WTC11 (cell line): ENCODE measurements at regions not wholly inside any gene's neighbourhood (a gene's known extent, or its start where the extent isn't known, plus 50 kb on each side); places are given as distances from the start of the nearest gene placed in this dataset.

Experiments
- ATAC-seq: fragments of 200-7000 bp; cut with Tn5 transposase; 2 replicates; pipeline ENCODE4 v1.10.0; 2021; ENCODE audit warnings: mild to moderate bottlenecking, moderate library complexity
- CTCF ChIA-PET: fragments of 300-600 bp; sonication (Branson Sonifier 250); formaldehyde crosslinking; loops from one replicate; lab custom pipeline; 2021; ENCODE audit warnings: antibody characterized with exemption; lab: Charles Lee
- POLR2A ChIA-PET: fragments of 350-600 bp; sonication (Branson Sonifier 250); formaldehyde crosslinking; loops from one replicate; lab custom pipeline; 2021; ENCODE audit warnings: antibody characterized with exemption; lab: Charles Lee
- DNase-seq: peaks from one replicate; pipeline ENCODE4 v3.0.0; 2021; ENCODE audit warnings: low spot score
- H3K27ac Mint-ChIP-seq: 2 replicates; pipeline ENCODE4 v1.8.0; 2021; ENCODE audit warnings: mixed read lengths
- H3K27me3 Mint-ChIP-seq: 2 replicates; pipeline ENCODE4 v1.8.0; 2021; ENCODE audit warnings: low read depth, mild to moderate bottlenecking, moderate library complexity, mixed read lengths
- H3K36me3 Mint-ChIP-seq: 2 replicates; pipeline ENCODE4 v1.8.0; 2021; ENCODE audit warnings: mixed read lengths
- H3K4me1 Mint-ChIP-seq: 2 replicates; pipeline ENCODE4 v1.8.0; 2022; ENCODE audit warnings: mixed read lengths
- H3K4me3 Mint-ChIP-seq: 2 replicates; pipeline ENCODE4 v1.8.0; 2021; ENCODE audit warnings: mild to moderate bottlenecking, moderate library complexity, mixed read lengths
- H3K9me3 Mint-ChIP-seq: 2 replicates; pipeline ENCODE4 v1.8.0; 2021; ENCODE audit warnings: mixed read lengths
- E2F4 ChIP-seq: sonication (generic); formaldehyde crosslinking; IDR thresholded peaks from 2 replicates; pipeline ENCODE4 v1.8.1; 2022; ENCODE audit warnings: low read depth, mild to moderate bottlenecking, moderate library complexity, missing genetic modification reagents, borderline replicate concordance
- EMX1 ChIP-seq: fragments of 250-450 bp; sonication (Bioruptor Pico); IDR thresholded peaks from 2 replicates; pipeline ENCODE4 v1.8.0; 2021; ENCODE audit warnings: mild to moderate bottlenecking
- ESRRA ChIP-seq: sonication (generic); formaldehyde crosslinking; IDR thresholded peaks from 2 replicates; pipeline ENCODE4 v1.8.1; 2022; ENCODE audit warnings: mild to moderate bottlenecking, missing genetic modification reagents, borderline replicate concordance
- ETV6 ChIP-seq: sonication (generic); formaldehyde crosslinking; IDR thresholded peaks from 2 replicates; pipeline ENCODE4 v1.8.1; 2022; ENCODE audit warnings: mild to moderate bottlenecking, missing genetic modification reagents
- FOXP1 ChIP-seq: sonication (generic); formaldehyde crosslinking; IDR thresholded peaks from 2 replicates; pipeline ENCODE4 v1.8.0; 2022; ENCODE audit warnings: missing genetic modification reagents, mild to moderate bottlenecking, moderate library complexity, borderline replicate concordance
- GRHL2 ChIP-seq: fragments of 250-450 bp; sonication (Bioruptor Pico); IDR thresholded peaks from 2 replicates; pipeline ENCODE4 v1.8.0; 2022; ENCODE audit warnings: mild to moderate bottlenecking, moderate library complexity; ENCODE audit not compliant: insufficient replicate concordance, severe bottlenecking
- GTF2I ChIP-seq: fragments of 250-450 bp; sonication (Bioruptor Pico); conservative IDR thresholded peaks from 2 replicates; pipeline ENCODE4 v1.4.0; 2021; ENCODE audit warnings: mild to moderate bottlenecking
- JAZF1 ChIP-seq: fragments of 250-450 bp; sonication (Bioruptor Pico); IDR thresholded peaks from 2 replicates; pipeline ENCODE4 v1.9.0; 2021; ENCODE audit warnings: moderate library complexity, mild to moderate bottlenecking, inconsistent platforms
- JUN ChIP-seq: sonication (generic); formaldehyde crosslinking; IDR thresholded peaks from 2 replicates; pipeline ENCODE4 v1.8.0; 2023; ENCODE audit warnings: mild to moderate bottlenecking, missing genetic modification reagents
- KAT7 ChIP-seq: sonication (generic); formaldehyde crosslinking; IDR thresholded peaks from 2 replicates; pipeline ENCODE4 v1.8.1; 2023; ENCODE audit warnings: missing genetic modification reagents, mild to moderate bottlenecking, borderline replicate concordance
- MAX ChIP-seq: sonication (generic); formaldehyde crosslinking; IDR thresholded peaks from 2 replicates; pipeline ENCODE4 v1.8.0; 2022; ENCODE audit warnings: mild to moderate bottlenecking, missing genetic modification reagents
- NFYB ChIP-seq: sonication (generic); formaldehyde crosslinking; conservative IDR thresholded peaks from 2 replicates; pipeline ENCODE4 v1.8.0; 2022; ENCODE audit warnings: low read depth, missing genetic modification reagents
- NR2C2 ChIP-seq: sonication (generic); formaldehyde crosslinking; IDR thresholded peaks from 2 replicates; pipeline ENCODE4 v1.8.0; 2022; ENCODE audit warnings: mild to moderate bottlenecking, missing genetic modification reagents
- OVOL2 ChIP-seq: fragments of 250-450 bp; sonication (Bioruptor Pico); IDR thresholded peaks from 2 replicates; pipeline ENCODE4 v1.9.0; 2021; ENCODE audit warnings: mild to moderate bottlenecking, borderline replicate concordance
- SMAD3 ChIP-seq: sonication (generic); formaldehyde crosslinking; IDR thresholded peaks from 2 replicates; pipeline ENCODE4 v1.8.0; 2022; ENCODE audit warnings: missing genetic modification reagents, mild to moderate bottlenecking, borderline replicate concordance
- SMAD4 ChIP-seq: sonication (generic); formaldehyde crosslinking; IDR thresholded peaks from 2 replicates; pipeline ENCODE4 v1.8.0; 2022; ENCODE audit warnings: mild to moderate bottlenecking, missing genetic modification reagents
- STAT6 ChIP-seq: sonication (generic); formaldehyde crosslinking; conservative IDR thresholded peaks from 2 replicates; pipeline ENCODE4 v1.8.1; 2023; ENCODE audit warnings: mild to moderate bottlenecking, low read depth, missing genetic modification reagents, moderate library complexity
- TP53 ChIP-seq: sonication (generic); formaldehyde crosslinking; IDR thresholded peaks from 2 replicates; pipeline ENCODE4 v1.8.1; 2023; ENCODE audit warnings: mild to moderate bottlenecking, missing genetic modification reagents
- ZBTB21 ChIP-seq: sonication (generic); formaldehyde crosslinking; IDR thresholded peaks from 2 replicates; pipeline ENCODE4 v1.8.1; 2023; ENCODE audit warnings: mild to moderate bottlenecking, missing genetic modification reagents, borderline replicate concordance
- ZNF219 ChIP-seq: sonication (generic); formaldehyde crosslinking; IDR thresholded peaks from 2 replicates; pipeline ENCODE4 v1.8.0; 2023; ENCODE audit warnings: missing genetic modification reagents, mild to moderate bottlenecking, borderline replicate concordance
- ZNF532 ChIP-seq: fragments of 250-450 bp; sonication (Bioruptor Pico); IDR thresholded peaks from 2 replicates; pipeline ENCODE4 v1.9.0; 2021; ENCODE audit warnings: mild to moderate bottlenecking, borderline replicate concordance
- TF ChIP-seq, protein P1 (sequence below): fragments of 250-450 bp; sonication (Bioruptor Pico); IDR thresholded peaks from 2 replicates; pipeline ENCODE4 v2.1.2; 2022; ENCODE audit warnings: mild to moderate bottlenecking, moderate library complexity
- TF ChIP-seq, protein P2 (sequence below): fragments of 250-450 bp; sonication (Bioruptor Pico); conservative IDR thresholded peaks from 2 replicates; pipeline ENCODE4 v1.9.0; 2021; ENCODE audit warnings: mild to moderate bottlenecking
- TF ChIP-seq, protein P3 (sequence below): sonication (generic); formaldehyde crosslinking; IDR thresholded peaks from 2 replicates; pipeline ENCODE4 v1.8.0; 2023; ENCODE audit warnings: missing genetic modification reagents

DNA sequence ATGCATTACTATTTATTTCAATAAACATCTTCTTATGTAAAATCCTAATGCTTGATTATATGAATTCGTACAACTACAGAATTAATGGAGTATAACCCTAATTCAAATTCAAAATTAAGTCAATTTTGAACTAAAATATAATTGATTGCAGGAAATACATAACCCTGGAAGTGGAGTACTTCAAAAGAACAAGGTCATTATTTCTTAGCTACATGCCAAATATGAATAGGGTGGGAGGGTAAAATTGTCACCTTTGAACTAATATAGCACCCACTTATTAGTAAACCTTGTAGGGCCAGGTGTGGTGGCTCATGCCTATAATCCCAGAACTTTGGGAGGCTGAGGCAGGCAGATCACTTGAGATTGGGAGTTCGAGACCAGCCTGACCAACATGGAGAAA is 895.4 kb upstream of the ACVR2A start:
- TF ChIP-seq KAT7 (CRISPR knock-in tag) (no peak), SMAD3 (CRISPR knock-in tag) (no peak), JAZF1 (no peak), NFYB (CRISPR knock-in tag) (no peak), OVOL2 (CRISPR knock-in tag) (no peak), FOXP1 (CRISPR knock-in tag) (no peak), NR2C2 (no peak), MAX (CRISPR knock-in tag) (no peak), ESRRA (CRISPR knock-in tag) (no peak), ZNF532 (CRISPR knock-in tag) (no peak), ZBTB21 (CRISPR knock-in tag) (no peak), JUN (CRISPR knock-in tag) (no peak)
- TF ChIP-seq, protein P1, sequence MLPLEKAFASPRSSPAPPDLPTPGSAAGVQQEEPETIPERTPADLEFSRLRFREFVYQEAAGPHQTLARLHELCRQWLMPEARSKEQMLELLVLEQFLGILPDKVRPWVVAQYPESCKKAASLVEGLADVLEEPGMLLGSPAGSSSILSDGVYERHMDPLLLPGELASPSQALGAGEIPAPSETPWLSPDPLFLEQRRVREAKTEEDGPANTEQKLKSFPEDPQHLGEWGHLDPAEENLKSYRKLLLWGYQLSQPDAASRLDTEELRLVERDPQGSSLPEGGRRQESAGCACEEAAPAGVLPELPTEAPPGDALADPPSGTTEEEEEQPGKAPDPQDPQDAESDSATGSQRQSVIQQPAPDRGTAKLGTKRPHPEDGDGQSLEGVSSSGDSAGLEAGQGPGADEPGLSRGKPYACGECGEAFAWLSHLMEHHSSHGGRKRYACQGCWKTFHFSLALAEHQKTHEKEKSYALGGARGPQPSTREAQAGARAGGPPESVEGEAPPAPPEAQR (CRISPR knock-in tag): no peak
- TF ChIP-seq, protein P2, sequence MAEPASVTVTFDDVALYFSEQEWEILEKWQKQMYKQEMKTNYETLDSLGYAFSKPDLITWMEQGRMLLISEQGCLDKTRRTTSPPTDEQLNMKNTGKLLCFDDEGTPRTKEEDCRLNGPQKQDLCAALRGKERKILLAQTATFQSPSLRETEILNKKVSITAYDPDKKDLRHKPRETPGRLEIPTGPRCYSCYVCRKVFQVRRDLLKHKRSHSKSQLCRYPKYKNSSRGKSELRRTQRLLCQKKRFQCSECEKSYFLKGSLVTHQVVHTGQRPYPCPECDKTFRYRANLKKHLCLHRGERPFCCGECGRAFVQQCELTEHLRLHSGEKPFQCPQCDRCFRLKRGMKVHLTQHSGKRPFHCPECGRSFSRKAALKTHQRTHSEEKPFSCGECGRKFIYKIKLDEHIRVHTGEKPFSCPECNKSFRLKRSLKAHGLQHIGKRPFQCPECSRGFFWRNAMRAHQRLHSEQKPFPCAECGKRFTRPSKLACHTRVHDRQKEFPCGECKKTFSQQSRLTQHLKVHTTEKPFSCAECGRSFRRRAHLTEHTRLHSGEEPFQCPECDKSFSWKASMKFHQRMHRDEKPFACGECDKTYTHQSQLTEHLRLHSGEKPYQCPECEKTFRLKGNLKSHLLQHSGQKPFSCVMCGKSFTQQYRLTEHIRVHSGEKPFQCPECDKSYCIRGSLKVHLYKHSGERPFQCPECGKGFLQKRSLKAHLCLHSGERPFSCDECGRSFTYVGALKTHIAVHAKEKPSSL (CRISPR knock-in tag): no peak
- POLR2A ChIA-PET: no interaction called here
- no peak overlapping the region for H3K4me3 Mint-ChIP-seq
- peaks cover 2% of the 10 kb centered on the region for H3K4me1 Mint-ChIP-seq
- H3K36me3 Mint-ChIP-seq: no peaks in the 10 kb centered on the region
- no peak for DNase-seq
- CTCF ChIA-PET: no interaction called here
- no peak overlapping the region for H3K27ac Mint-ChIP-seq
- H3K27me3 Mint-ChIP-seq: no peaks in the 10 kb centered on the region
- no peak for ATAC-seq
- peaks cover 9% of the 10 kb centered on the region for H3K9me3 Mint-ChIP-seq

DNA sequence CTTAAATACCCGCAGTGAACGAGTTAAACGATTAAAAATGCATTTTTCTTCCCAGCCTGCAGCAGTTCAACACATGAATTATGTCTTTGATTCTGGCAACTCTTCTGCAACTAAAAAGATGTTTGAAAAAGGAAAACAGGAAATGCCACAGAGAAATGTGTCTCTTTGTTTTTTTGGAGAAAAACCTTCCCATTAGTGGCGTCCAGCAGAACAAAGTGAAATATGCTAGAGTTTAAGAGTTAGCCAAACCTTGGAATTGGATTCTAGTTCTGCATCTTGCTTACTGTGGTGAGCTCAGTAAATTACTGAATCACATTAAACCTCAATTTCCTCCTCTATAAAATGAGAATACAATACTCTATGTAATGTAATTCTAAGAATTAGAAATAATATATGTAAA is 900.2 kb upstream of the ACVR2A start:
- POLR2A ChIA-PET: no interaction called here
- Mint-ChIP-seq H3K9me3 (peaks cover 9% of the 10 kb centered on the region), H3K27ac (no peak overlapping the region), H3K27me3 (no peaks in the 10 kb centered on the region), H3K4me3 (no peak overlapping the region), H3K36me3 (no peaks in the 10 kb centered on the region), H3K4me1 (peaks cover 4% of the 10 kb centered on the region)
- TF ChIP-seq GRHL2 (CRISPR knock-in tag) (no peak), EMX1 (CRISPR knock-in tag) (no peak), SMAD4 (CRISPR knock-in tag) (no peak), ETV6 (CRISPR knock-in tag) (no peak), ZNF219 (no peak), E2F4 (CRISPR knock-in tag) (no peak), TP53 (CRISPR knock-in tag) (no peak), KAT7 (CRISPR knock-in tag) (no peak), STAT6 (CRISPR knock-in tag) (no peak), GTF2I (no peak)
- TF ChIP-seq, protein P3, sequence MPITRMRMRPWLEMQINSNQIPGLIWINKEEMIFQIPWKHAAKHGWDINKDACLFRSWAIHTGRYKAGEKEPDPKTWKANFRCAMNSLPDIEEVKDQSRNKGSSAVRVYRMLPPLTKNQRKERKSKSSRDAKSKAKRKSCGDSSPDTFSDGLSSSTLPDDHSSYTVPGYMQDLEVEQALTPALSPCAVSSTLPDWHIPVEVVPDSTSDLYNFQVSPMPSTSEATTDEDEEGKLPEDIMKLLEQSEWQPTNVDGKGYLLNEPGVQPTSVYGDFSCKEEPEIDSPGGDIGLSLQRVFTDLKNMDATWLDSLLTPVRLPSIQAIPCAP (CRISPR knock-in tag): no peak
- ATAC-seq: no peak
- CTCF ChIA-PET: interaction anchor here (1.1 kb wide), 1 partner anchor 211 kb away, joined by 3 read pairs; no protein-coding TSS in a partner anchor
- DNase-seq: no peak
